SK-N-SH treated with all-trans-retinoic acid at 6 μM for 48 hours (cell line): ENCODE measurements at regions not wholly inside any gene's neighbourhood (a gene's known extent, or its start where the extent isn't known, plus 50 kb on each side); places are given as distances from the start of the nearest gene placed in this dataset.

ENCODE experiments used
- ARNTL ChIP-seq: fragments of 450-650 bp; formaldehyde crosslinking; IDR thresholded peaks from 2 replicates; pipeline ENCODE4 v1.5.0; 2020; ENCODE audit warnings: low read depth, mild to moderate bottlenecking, moderate library complexity, borderline replicate concordance
- CSDC2 ChIP-seq: fragments of 250-450 bp; sonication (Bioruptor Pico); IDR thresholded peaks from 2 replicates; pipeline ENCODE4 v1.5.0; 2020; ENCODE audit warnings: mild to moderate bottlenecking, moderate library complexity
- CSRNP3 ChIP-seq: fragments of 250-450 bp; sonication (Bioruptor Pico); IDR thresholded peaks from 2 replicates; pipeline ENCODE4 v1.5.1; 2021; ENCODE audit warnings: mild to moderate bottlenecking, moderate library complexity
- OSR1 ChIP-seq: fragments of 250-450 bp; sonication (Bioruptor Pico); IDR thresholded peaks from 2 replicates; pipeline ENCODE4 v1.8.0; 2022; ENCODE audit warnings: moderate library complexity, mild to moderate bottlenecking, inconsistent platforms
- PATZ1 ChIP-seq: fragments of 250-450 bp; sonication (Bioruptor Pico); IDR thresholded peaks from 2 replicates; pipeline ENCODE4 v1.8.0; 2020; ENCODE audit warnings: mild to moderate bottlenecking, moderate library complexity, borderline replicate concordance
- PPARA ChIP-seq: fragments of 250-450 bp; sonication (Bioruptor Pico); IDR thresholded peaks from 2 replicates; pipeline ENCODE4 v1.5.0; 2020; ENCODE audit warnings: mild to moderate bottlenecking, borderline replicate concordance
- RARB ChIP-seq: fragments of 250-450 bp; sonication (Bioruptor Pico); IDR thresholded peaks from 2 replicates; pipeline ENCODE4 v1.8.0; 2021; ENCODE audit warnings: mild to moderate bottlenecking, moderate library complexity
- ZC3H10 ChIP-seq: fragments of 250-450 bp; sonication (Bioruptor Pico); IDR thresholded peaks from 2 replicates; pipeline ENCODE4 v1.5.1; 2021; ENCODE audit warnings: mild to moderate bottlenecking, moderate library complexity
- ZFP3 ChIP-seq: fragments of 250-450 bp; sonication (Bioruptor Pico); IDR thresholded peaks from 2 replicates; pipeline ENCODE4 v1.5.0; 2020; ENCODE audit warnings: mild to moderate bottlenecking, moderate library complexity
- ZNF565 ChIP-seq: fragments of 450-650 bp; formaldehyde crosslinking; conservative IDR thresholded peaks from 2 replicates; pipeline ENCODE4 v1.5.0; 2020; ENCODE audit warnings: low read depth, mild to moderate bottlenecking, moderate library complexity
- ZNF70 ChIP-seq: fragments of 450-650 bp; formaldehyde crosslinking; IDR thresholded peaks from 2 replicates; pipeline ENCODE4 v1.5.0; 2020; ENCODE audit warnings: mild to moderate bottlenecking, moderate library complexity
- ZNF8 ChIP-seq: fragments of 450-650 bp; formaldehyde crosslinking; IDR thresholded peaks from 2 replicates; pipeline ENCODE4 v1.5.0; 2020; ENCODE audit warnings: mild to moderate bottlenecking, moderate library complexity
- TF ChIP-seq, protein P1 (sequence below): fragments of 250-450 bp; sonication (Bioruptor Pico); IDR thresholded peaks from 2 replicates; pipeline ENCODE4 v1.8.0; 2021; ENCODE audit warnings: low read depth, mild to moderate bottlenecking, moderate library complexity, borderline replicate concordance
- TF ChIP-seq, protein P2 (sequence below): fragments of 250-450 bp; sonication (Bioruptor Pico); IDR thresholded peaks from 2 replicates; pipeline ENCODE4 v1.5.0; 2020; ENCODE audit warnings: mild to moderate bottlenecking, moderate library complexity

DNA sequence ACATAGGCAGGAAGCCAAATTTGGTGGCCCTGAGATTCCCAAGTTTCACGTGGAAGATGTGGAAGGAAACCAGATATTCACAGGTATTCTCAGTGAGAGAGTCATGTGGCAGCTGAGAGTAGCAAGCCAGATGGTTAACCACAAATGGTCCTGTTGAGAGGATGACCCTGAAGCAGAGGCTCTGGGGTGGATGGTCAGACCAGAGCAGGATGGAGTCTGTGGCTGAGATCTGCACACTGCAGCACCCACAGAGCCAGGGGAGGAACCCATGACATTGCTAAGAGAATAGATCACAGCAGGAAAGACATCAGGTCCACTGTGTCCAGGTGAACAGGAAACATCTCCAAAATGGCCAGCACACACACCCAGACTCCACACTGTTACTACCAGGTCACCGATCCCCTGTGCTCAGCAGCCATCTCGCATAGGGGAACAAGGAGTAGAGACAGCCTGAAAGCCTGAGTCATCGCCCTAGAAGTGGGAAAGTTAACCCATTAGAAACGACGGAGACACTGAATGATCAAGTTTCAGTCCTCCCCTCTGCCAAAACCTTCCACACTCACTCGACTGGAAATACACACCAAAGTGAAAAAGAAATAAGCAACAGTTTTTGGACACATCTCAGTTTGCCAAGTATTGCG is 160.0 kb downstream of the RBM26 start:
- TF ChIP-seq OSR1 (CRISPR knock-in tag) (no peak), ZFP3 (CRISPR knock-in tag) (no peak), ZC3H10 (CRISPR knock-in tag) (no peak), CSDC2 (CRISPR knock-in tag) (no peak), ARNTL (CRISPR knock-in tag) (no peak), RARB (CRISPR knock-in tag) (no peak), ZNF8 (CRISPR knock-in tag) (no peak), PATZ1 (no peak), ZNF565 (CRISPR knock-in tag) (no peak), CSRNP3 (CRISPR knock-in tag) (no peak), ZNF70 (no peak), PPARA (CRISPR knock-in tag) (no peak)
- TF ChIP-seq, protein P1, sequence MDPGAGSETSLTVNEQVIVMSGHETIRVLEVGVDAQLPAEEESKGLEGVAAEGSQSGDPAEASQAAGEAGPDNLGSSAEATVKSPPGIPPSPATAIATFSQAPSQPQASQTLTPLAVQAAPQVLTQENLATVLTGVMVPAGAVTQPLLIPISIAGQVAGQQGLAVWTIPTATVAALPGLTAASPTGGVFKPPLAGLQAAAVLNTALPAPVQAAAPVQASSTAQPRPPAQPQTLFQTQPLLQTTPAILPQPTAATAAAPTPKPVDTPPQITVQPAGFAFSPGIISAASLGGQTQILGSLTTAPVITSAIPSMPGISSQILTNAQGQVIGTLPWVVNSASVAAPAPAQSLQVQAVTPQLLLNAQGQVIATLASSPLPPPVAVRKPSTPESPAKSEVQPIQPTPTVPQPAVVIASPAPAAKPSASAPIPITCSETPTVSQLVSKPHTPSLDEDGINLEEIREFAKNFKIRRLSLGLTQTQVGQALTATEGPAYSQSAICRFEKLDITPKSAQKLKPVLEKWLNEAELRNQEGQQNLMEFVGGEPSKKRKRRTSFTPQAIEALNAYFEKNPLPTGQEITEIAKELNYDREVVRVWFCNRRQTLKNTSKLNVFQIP (CRISPR knock-in tag): no peak
- TF ChIP-seq, protein P2, sequence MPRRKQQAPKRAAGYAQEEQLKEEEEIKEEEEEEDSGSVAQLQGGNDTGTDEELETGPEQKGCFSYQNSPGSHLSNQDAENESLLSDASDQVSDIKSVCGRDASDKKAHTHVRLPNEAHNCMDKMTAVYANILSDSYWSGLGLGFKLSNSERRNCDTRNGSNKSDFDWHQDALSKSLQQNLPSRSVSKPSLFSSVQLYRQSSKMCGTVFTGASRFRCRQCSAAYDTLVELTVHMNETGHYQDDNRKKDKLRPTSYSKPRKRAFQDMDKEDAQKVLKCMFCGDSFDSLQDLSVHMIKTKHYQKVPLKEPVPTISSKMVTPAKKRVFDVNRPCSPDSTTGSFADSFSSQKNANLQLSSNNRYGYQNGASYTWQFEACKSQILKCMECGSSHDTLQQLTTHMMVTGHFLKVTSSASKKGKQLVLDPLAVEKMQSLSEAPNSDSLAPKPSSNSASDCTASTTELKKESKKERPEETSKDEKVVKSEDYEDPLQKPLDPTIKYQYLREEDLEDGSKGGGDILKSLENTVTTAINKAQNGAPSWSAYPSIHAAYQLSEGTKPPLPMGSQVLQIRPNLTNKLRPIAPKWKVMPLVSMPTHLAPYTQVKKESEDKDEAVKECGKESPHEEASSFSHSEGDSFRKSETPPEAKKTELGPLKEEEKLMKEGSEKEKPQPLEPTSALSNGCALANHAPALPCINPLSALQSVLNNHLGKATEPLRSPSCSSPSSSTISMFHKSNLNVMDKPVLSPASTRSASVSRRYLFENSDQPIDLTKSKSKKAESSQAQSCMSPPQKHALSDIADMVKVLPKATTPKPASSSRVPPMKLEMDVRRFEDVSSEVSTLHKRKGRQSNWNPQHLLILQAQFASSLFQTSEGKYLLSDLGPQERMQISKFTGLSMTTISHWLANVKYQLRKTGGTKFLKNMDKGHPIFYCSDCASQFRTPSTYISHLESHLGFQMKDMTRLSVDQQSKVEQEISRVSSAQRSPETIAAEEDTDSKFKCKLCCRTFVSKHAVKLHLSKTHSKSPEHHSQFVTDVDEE: no peak
